ENCODE measurements at regions not wholly inside any gene's neighbourhood (a gene's known extent, or its start where the extent isn't known, plus 50 kb on each side); places are given as distances from the start of the nearest gene placed in this dataset.

- TF ChIP-seq RCOR1 (IDR thresholded peaks at IDR 0.05; ENCODE audit: insufficient replicate concordance, low read length) = no peak
- no peak for TF ChIP-seq FOS (IDR thresholded peaks at IDR 0.05; ENCODE audit: low read depth, low read length)
- TF ChIP-seq NFE2L2 (IDR thresholded peaks at IDR 0.05; ENCODE audit: low read depth, low read length) = no peak
- no peak for TF ChIP-seq CTCF (conservative IDR thresholded peaks at IDR 0.05; ENCODE audit: low read depth, low read length)
- no peak for TF ChIP-seq MXI1 (IDR thresholded peaks at IDR 0.05; ENCODE audit: borderline replicate concordance, low read depth, low read length)
- TF ChIP-seq, protein P1, sequence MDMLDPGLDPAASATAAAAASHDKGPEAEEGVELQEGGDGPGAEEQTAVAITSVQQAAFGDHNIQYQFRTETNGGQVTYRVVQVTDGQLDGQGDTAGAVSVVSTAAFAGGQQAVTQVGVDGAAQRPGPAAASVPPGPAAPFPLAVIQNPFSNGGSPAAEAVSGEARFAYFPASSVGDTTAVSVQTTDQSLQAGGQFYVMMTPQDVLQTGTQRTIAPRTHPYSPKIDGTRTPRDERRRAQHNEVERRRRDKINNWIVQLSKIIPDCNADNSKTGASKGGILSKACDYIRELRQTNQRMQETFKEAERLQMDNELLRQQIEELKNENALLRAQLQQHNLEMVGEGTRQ (IDR thresholded peaks at IDR 0.05; ENCODE audit: low read depth, low read length) = no peak
- TF ChIP-seq POLR2A (IDR thresholded peaks at IDR 0.05; ENCODE audit: low read depth, low read length) = no peak
- no peak for TF ChIP-seq CHD1 (IDR thresholded peaks at IDR 0.05; ENCODE audit: low read depth, low read length)
- TF ChIP-seq RAD21 (IDR thresholded peaks at IDR 0.05; ENCODE audit: low read length) = no peak
- no peak for TF ChIP-seq RFX5 (IDR thresholded peaks at IDR 0.05; ENCODE audit: low read depth, low read length)
Observed at GRCh38 chr12:75846102-75846501, 185.5 kb downstream of the PHLDA1 start.
